ENCODE measurements at regions not wholly inside any gene's neighbourhood (a gene's known extent, or its start where the extent isn't known, plus 50 kb on each side); places are given as distances from the start of the nearest gene placed in this dataset.
"Not testable (repeated sequence)": the region's sequence is repeated elsewhere in the genome, so short reads cannot be mapped to it uniquely, and the experiment has no call there.

DNA sequence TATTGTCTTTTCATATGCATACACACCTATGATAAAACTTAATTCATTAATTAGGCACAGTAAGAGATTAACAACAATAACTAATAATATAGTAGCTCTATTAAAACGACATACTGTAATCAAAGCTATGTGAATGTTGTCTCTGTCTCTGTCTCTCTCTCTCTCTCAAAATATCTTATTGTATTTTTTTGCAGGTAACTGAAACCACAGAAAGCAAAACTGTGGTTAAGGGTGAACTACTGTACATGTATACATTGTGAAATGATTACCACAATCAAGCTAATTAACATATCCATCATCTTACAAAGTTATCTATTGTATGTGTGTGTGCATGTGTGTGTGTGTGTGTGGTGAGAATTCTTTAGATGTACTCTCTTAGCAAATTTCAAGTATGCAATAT, 242.0 kb upstream of the RSPO3 start:
- TF ChIP-seq, protein P1, sequence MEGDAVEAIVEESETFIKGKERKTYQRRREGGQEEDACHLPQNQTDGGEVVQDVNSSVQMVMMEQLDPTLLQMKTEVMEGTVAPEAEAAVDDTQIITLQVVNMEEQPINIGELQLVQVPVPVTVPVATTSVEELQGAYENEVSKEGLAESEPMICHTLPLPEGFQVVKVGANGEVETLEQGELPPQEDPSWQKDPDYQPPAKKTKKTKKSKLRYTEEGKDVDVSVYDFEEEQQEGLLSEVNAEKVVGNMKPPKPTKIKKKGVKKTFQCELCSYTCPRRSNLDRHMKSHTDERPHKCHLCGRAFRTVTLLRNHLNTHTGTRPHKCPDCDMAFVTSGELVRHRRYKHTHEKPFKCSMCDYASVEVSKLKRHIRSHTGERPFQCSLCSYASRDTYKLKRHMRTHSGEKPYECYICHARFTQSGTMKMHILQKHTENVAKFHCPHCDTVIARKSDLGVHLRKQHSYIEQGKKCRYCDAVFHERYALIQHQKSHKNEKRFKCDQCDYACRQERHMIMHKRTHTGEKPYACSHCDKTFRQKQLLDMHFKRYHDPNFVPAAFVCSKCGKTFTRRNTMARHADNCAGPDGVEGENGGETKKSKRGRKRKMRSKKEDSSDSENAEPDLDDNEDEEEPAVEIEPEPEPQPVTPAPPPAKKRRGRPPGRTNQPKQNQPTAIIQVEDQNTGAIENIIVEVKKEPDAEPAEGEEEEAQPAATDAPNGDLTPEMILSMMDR (IDR thresholded peaks at IDR 0.05; ENCODE audit: borderline replicate concordance, insufficient read depth, low read depth, low read length) = no peak
- H3K4me3 ChIP-seq (ENCODE audit: low read depth, low read length) = no peak overlapping the region

DNA sequence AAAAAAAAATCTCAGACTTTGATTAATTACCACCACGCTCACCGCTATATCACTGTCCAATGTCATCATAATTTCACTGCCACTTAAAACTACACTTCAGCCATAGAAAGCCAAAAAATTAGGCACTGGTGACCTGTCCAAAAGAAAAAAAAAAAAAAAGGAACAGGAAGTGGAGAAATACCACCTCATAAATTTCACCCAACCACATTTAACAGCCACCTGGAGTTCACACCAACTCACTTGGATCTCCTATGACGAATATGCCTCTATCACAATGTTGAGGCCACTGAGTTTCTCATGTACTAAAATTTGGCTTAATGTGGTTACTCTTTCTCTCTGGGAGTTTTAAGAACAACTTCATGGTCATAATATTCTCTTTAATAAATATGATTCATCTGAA, 237.5 kb upstream of the RSPO3 start:
- TF ChIP-seq, protein P1 (IDR thresholded peaks at IDR 0.05; ENCODE audit: borderline replicate concordance, insufficient read depth, low read depth, low read length) = no peak

DNA sequence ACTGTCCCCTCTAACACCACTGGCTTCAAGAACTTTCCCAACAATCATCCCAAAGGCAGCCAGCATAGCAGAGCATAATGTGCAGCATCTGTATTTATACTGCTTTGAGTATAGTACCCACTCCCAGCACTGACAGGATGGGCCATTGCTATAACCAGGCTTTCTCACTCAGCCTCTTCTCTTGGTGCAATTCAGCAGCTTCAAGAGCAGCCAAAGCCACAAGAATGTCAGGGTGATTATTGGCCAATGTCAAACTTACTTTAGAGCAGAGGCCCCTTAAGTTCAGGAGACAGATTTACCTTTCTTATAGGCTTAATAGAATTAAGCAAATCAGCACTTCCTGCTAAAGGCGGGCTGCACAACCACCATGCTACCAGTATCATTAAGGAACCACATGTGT, 232.4 kb upstream of the RSPO3 start:
- no peak overlapping the region for H3K4me3 ChIP-seq (ENCODE audit: low read depth, low read length)
- TF ChIP-seq, protein P1 (IDR thresholded peaks at IDR 0.05; ENCODE audit: borderline replicate concordance, insufficient read depth, low read depth, low read length) = no peak

More for the DNA sequence above, 237.5 kb upstream of the RSPO3 start:
- H3K4me3 ChIP-seq (ENCODE audit: low read depth, low read length) = no peak overlapping the region

DNA sequence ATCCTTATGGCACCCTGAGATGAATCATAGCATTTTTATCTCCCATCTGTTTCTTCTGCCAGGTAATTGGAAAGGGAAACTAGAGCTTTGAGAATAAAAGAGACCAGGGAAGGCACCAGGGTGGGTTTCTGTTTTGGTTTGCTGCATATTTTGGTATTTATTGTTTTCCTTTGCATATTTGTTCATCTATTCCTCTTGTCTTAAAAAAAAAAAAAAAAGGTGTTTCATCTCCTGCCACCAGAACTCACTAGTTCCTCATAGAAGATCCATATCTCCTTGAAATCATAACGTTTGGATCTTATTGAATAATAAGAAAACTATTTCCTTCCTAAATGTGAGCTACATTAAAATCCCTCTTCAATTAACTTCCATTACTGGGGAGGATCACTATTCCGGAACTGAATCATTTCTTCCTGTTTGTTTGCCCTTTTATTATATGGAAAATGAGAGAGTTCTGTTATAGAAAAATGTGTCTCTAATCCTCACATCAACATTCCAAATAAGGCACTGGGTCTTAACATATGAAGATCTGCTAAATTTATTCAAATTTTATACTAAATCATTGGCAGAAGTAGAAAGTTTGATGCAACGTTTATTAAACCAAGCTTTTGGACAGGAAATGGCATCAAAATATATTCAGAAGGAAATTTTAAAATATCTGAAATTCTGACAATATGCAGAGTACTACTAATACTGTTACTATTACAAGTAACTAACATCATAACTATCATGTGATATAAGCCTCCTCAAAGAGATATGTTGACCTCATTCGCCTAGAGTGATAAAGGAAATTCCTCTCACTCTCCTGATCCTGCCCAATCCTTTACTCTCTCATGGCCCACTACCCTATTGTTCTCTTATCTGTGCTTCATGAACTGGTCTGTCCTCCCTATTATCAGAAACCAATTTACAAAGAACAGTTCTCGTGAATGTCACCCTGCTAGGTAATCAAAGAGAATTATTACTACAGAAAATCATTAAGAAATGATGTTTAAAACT, 229.4 kb upstream of the RSPO3 start:
- H3K4me3 ChIP-seq (ENCODE audit: low read depth, low read length) = no peak overlapping the region
- TF ChIP-seq, protein P1 (IDR thresholded peaks at IDR 0.05; ENCODE audit: borderline replicate concordance, insufficient read depth, low read depth, low read length) = no peak

DNA sequence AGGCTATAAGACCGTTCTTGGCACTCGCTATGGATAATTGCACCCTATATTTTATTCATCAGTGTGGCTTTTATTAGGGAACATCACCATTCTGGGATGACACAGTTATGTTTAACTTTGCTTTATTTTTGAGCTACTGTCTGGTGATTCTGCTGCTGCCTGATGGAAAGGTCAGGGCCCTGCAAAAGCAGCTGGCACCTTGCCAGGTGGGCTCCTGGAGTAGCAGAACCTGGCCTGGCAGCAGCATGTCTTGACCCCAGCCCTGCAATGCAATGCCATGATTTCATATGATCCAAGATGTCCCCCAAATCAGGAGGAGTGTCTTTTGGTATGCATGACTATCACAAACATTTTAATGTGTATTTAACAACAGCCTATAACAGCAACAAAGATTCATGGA, 228.4 kb upstream of the RSPO3 start:
- TF ChIP-seq, protein P1 (IDR thresholded peaks at IDR 0.05; ENCODE audit: borderline replicate concordance, insufficient read depth, low read depth, low read length) = no peak
- no peak overlapping the region for H3K4me3 ChIP-seq (ENCODE audit: low read depth, low read length)

DNA sequence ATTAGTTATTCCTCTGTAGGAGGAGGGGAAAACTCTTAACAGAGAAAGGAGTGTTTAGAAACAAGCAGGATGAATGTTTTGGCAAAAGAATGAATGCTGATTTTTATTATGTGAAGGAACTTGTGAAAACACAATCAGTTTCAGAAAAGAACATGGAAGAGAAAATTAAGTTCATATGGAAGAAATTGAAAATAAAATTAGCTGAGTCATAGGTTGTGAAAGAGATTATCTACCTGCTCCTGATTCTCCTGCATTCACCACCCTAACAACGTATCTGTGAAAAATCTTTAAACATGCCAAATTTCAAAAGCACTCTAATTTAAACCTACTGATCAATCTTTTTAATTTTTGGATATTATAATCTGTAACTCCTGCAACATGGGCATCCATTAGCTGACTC, 227.3 kb upstream of the RSPO3 start:
- no peak overlapping the region for H3K4me3 ChIP-seq (ENCODE audit: low read depth, low read length)
- TF ChIP-seq, protein P1 (IDR thresholded peaks at IDR 0.05; ENCODE audit: borderline replicate concordance, insufficient read depth, low read depth, low read length) = no peak

DNA sequence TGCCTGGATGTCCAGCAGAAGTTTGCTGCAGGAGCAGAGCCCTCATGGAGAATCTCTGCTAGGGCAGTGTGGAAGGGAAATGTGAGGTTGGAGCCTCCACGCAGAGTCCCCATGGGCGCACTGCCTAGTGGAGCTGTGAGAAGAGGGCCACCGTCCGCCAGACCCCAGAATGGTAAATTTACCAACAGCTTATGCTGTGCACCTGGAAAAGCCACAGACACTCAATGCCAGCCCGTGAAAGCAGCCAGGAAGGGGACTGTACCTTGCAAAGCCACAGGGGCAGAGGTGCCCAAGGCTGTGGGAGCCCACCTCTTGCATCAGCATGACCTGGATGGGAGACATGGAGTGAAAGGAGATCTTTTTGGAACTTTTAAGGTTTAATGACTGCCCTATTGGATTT, 225.6 kb upstream of the RSPO3 start:
- not testable (repeated sequence) for H3K4me3 ChIP-seq (ENCODE audit: low read depth, low read length)
